NCI-H69 (cell line): ENCODE measurements at regions not wholly inside any gene's neighbourhood (a gene's known extent, or its start where the extent isn't known, plus 50 kb on each side); places are given as distances from the start of the nearest gene placed in this dataset.
"Not testable (repeated sequence)": the region's sequence is repeated elsewhere in the genome, so short reads cannot be mapped to it uniquely, and the experiment has no call there.

ENCODE experiments used
- DNase-seq: peaks from one replicate; lab custom pipeline; 2025; lab: John Stamatoyannopoulos, UW

GRCh38 chr7:46134385-46134784, 213.3 kb upstream of the IGFBP3 start:
- no peak for DNase-seq

GRCh38 chr7:46133751-46134150, 212.7 kb upstream of the IGFBP3 start:
- no peak for DNase-seq

GRCh38 chr7:46133072-46133471, 212.0 kb upstream of the IGFBP3 start:
- DNase-seq, result no peak

- no peak for DNase-seq
Observed at GRCh38 chr7:46131916-46132795, 211.1 kb upstream of the IGFBP3 start.

- no peak for DNase-seq
Observed at GRCh38 chr7:46129831-46130230, 208.8 kb upstream of the IGFBP3 start.

- no peak for DNase-seq
Observed at GRCh38 chr7:46127814-46128213, 206.7 kb upstream of the IGFBP3 start.

DNA sequence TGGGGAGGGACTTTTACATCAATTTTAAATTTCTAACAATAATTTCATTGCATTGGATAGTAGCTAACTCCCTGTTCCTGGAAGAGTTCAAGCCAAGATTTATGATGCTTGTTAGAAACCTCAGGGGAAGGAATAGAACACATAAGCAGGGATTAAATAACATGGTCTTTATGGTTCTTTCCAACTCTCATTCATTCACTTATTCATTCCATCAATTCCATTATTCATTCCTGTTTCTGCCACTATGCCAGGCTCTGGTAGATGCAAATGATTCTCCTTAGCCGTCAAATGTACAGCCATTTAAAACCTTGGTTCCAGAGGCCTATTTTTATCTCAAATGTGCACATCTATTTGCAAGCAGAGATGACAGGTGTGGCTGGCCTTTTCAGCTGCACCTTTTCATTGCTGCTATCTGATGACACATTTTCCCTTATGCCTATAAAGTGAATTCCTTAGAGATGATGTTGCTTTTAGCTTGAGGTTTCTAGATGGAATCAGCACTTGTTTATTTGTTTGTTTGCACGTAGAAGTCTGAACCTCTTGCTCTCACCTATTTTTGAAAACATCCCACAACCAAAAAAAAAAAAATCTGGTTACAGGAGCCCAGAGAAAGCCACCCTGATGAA, 205.7 kb upstream of the IGFBP3 start:
- no peak for DNase-seq

DNA sequence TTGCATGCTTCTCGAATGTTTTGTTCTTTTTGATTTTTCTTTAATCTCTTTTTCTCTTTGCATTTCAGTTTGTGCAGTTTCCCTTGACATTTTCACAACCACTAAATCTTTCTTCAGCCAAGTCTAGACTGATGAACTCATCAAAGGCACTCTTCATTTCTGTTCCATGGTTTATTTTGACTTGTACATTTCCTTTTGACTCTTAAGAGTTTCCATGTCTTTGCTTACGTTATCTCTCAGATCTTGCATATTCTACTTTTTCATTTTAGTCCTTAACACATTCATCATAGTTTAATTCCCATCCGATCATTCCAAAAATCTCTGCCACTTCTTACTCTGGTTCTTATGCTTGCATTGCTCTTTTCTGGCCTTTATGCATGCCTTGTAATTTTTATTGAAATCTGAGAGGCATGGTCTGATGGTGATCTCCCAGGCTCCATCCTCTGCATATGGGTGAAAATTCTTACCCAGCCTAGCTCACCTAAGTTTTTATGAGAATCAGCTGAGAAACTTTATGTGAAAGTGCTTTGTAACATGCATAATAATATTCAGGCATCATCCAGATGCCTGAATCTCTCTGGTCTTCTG, 202.8 kb upstream of the IGFBP3 start:
- DNase-seq, result no peak

DNA sequence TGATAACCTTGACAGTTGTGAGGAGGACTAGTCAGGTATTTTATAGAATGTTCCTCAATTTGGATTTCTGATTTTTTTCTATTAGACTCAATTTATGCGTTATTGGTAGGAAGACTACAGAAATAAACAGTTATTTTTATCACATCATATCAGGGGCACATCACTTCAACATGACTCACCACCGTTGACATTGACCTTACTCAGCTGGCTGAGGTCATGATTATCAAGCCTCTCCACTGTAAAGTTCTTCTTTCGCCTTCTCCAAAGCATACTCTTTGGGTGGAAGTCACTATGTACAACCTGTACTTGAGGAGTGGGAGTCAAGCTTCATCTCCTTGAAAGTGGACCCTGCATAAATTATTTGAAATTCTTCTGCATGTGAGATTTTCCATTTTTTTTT, 194.3 kb upstream of the IGFBP3 start:
- no peak for DNase-seq

DNA sequence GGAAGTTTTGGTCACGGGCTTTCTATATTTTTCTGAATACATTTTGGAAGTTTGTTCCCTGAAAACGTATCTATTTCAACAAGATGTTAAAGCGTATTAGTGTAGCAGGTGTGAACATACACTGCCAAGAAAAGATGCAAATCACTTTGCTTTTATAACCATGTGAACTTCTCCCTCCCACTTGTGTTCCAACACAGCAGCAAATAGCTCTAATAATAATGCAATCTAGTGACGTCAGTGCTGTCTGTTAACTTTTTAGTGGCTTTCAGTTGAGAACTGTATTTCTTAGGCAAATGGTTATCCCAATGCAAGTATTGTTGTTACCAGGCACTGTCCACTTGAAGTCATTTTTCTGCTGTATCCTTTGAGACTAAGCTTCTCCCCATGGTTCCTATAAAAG, 188.4 kb upstream of the IGFBP3 start:
- DNase-seq, result no peak

GRCh38 chr7:46108272-46108671, 187.2 kb upstream of the IGFBP3 start:
- no peak for DNase-seq

DNA sequence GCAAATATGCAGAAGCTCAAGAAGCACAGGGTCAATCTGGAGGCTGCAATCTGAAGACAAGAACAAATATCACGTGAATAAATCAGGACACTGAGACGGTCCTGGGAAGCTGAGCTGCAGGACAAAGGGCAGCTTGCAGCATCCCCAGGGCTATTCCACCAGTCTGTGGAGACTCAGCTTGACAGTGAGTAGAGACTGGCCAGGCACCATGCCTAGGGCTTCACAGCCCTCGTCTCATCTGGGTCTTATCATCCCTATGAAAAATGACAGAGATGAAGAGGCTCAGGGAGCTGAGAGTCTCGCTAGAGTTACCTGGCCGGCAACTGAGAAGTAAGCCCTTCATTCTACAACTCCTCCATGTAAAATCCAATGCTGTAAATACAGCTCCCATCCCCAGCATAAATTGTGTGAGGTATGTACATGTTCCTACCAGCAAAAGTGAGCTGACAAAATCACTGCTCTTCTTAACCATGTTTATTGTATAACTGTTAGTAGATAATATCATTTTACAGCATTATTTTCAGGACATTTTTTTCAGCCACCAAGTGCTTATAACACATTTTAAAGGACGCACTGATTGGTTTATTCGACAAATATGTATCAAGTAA, 186.6 kb upstream of the IGFBP3 start:
- DNase-seq, result no peak

- no peak for DNase-seq
Observed at GRCh38 chr7:46100521-46100920, 179.4 kb upstream of the IGFBP3 start.

GRCh38 chr7:46099076-46099475, 178.0 kb upstream of the IGFBP3 start:
- DNase-seq, result no peak

DNA sequence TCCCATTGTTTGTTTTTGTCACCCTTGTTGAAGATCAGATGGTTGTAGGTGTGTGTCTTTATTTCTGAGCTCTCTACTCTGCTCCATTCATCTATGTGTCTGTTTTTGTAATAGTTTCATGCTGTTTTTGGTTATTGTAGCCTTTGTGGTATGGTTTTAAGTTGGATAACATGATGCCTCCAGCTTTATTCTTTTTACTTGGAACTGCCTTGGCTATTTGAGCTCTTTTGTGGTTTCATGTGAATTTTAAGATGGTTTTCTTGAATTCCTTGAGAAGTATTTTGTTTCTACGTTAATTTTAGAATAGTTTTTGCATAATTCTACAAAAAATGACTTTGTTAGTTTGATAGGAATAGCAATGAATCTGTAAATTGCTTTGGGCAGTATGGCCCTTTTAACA, 170.0 kb upstream of the IGFBP3 start:
- no peak for DNase-seq

GRCh38 chr7:46089281-46089680, 168.2 kb upstream of the IGFBP3 start:
- DNase-seq, result no peak

- DNase-seq, result not testable (repeated sequence)
Observed at GRCh38 chr7:46088486-46088885, 167.4 kb upstream of the IGFBP3 start.

DNA sequence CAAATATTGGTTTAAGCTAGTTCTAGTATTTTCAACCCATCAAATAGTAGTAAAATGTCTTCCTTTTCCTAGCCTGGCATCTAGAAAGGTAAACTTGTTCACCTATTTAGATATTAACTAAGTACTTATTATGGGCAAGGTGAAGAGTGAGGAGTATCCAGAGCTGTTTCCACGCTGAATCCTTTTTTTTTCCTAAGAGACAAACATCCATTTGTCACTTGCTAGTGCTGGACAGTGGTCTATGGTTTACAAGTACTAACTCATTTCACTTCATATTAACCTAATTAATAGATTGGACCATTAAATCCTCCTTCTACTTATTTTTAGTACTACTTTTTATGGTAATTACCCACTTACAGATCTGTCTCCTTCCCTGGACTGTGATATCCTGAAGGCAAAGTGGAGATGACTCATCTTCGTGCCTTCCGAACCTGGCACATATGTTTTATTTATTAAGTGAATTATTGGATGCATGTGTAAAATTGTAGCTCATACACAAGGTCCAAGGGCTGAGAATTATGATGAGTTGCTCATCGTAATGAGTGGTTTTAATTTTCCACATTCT, 159.6 kb upstream of the IGFBP3 start:
- no peak for DNase-seq

- DNase-seq, result no peak
Observed at GRCh38 chr7:46079421-46079820, 158.3 kb upstream of the IGFBP3 start.

DNA sequence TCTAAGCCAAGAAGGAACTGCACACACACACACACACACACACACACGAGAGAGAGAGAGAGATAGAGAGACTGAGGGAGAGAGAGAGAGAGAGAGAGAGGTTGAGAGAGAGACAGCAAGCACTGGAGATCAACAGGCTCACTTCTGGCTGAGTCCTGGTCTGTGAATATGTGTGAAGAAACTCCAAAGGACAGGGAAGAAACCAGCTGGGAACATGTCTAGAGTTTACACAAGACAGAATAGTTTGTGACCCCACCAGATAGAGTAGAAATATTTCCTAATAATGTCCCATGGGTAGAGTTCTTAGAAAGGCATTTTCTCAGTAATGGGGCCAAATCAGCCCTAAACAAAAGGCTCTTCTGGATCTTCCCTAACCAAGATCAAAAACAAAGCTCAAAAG, 155.5 kb upstream of the IGFBP3 start:
- DNase-seq, result no peak

DNA sequence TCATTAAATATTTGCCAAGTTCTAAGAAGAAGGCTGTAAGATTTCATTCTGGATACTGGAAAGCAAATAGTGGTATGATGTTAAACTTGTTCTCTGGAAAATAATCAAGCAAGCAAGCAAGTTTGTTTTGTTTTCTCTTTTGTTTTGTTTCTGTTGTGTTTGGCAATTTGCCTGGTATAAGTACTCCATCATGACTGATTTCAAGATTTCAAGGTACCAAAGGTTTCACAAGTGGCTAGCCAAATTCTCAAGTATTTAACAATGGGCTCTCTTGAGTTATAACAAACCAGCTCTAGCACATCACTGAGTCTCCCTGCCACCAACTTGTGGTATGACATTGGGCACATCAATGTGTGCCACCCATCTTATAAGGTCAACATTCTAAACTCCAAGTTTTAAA, 151.7 kb upstream of the IGFBP3 start:
- no peak for DNase-seq

GRCh38 chr7:46071601-46072000, 150.5 kb upstream of the IGFBP3 start:
- DNase-seq, result no peak

DNA sequence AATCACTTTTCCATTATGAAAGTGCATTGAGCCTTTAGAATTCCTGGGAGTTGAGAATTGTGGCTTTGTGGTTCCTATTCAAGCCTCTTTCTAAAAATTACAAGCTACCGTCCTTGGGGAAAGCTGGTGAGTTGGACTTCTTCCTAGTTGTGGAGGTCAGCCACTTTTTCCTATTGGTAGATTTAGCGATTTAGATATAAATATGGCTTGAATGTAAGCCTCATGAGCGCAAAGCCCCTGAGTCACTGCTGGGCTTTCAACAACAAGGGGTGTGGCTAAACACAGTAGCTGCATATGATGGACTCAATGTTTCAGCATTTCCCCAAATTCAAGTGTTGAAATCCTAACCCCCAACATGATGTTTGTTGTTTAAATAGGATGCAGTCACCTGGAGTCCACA, 150.0 kb upstream of the IGFBP3 start:
- no peak for DNase-seq
